ENCODE measurements at regions not wholly inside any gene's neighbourhood (a gene's known extent, or its start where the extent isn't known, plus 50 kb on each side); places are given as distances from the start of the nearest gene placed in this dataset.

- no peak for DNase-seq (ENCODE audit: low spot score)
- in situ Hi-C loops (cut with MboI; ENCODE audit: low pct_unique_long_range_greater_than_20kb, low sequenced_read_pairs, unreplicated experiment) = no loop called here
- no peak for TF ChIP-seq CTCF (IDR thresholded peaks at IDR 0.05; ENCODE audit: extremely low read depth, insufficient read depth, missing control alignments)
Observed at GRCh38 chrX:149207518-149207917, 297.6 kb downstream of the IDS start.

- in situ Hi-C loops (cut with MboI; ENCODE audit: low pct_unique_long_range_greater_than_20kb, low sequenced_read_pairs, unreplicated experiment) = no loop called here
- no peak for TF ChIP-seq CTCF (IDR thresholded peaks at IDR 0.05; ENCODE audit: extremely low read depth, insufficient read depth, missing control alignments)
- no peak for DNase-seq (ENCODE audit: low spot score)
Observed at GRCh38 chrX:149205937-149206336, 299.2 kb downstream of the IDS start.

GRCh38 chrX:149205081-149205480 is 300.0 kb downstream of the IDS start:
- in situ Hi-C loops (cut with MboI; ENCODE audit: low pct_unique_long_range_greater_than_20kb, low sequenced_read_pairs, unreplicated experiment) = no loop called here
- no peak for DNase-seq (ENCODE audit: low spot score)
- TF ChIP-seq CTCF (IDR thresholded peaks at IDR 0.05; ENCODE audit: extremely low read depth, insufficient read depth, missing control alignments) = no peak

GRCh38 chrX:149199734-149200133 is 305.4 kb downstream of the IDS start:
- TF ChIP-seq CTCF (IDR thresholded peaks at IDR 0.05; ENCODE audit: extremely low read depth, insufficient read depth, missing control alignments) = no peak
- in situ Hi-C loops (cut with MboI; ENCODE audit: low pct_unique_long_range_greater_than_20kb, low sequenced_read_pairs, unreplicated experiment) = no loop called here
- DNase-seq (ENCODE audit: low spot score) = no peak

GRCh38 chrX:149198980-149199732 is 305.9 kb downstream of the IDS start:
- no peak for TF ChIP-seq CTCF (IDR thresholded peaks at IDR 0.05; ENCODE audit: extremely low read depth, insufficient read depth, missing control alignments)
- DNase-seq (ENCODE audit: low spot score) = no peak
- in situ Hi-C loops (cut with MboI; ENCODE audit: low pct_unique_long_range_greater_than_20kb, low sequenced_read_pairs, unreplicated experiment) = no loop called here

- in situ Hi-C loops (cut with MboI; ENCODE audit: low pct_unique_long_range_greater_than_20kb, low sequenced_read_pairs, unreplicated experiment) = no loop called here
- TF ChIP-seq CTCF (IDR thresholded peaks at IDR 0.05; ENCODE audit: extremely low read depth, insufficient read depth, missing control alignments) = no peak
Observed at GRCh38 chrX:149185087-149185486, 320.0 kb downstream of the IDS start.

More at GRCh38 chrX:149185087-149185486, 320.0 kb downstream of the IDS start:
- DNase-seq (ENCODE audit: low spot score) = no peak
